Panc1 (cell line): ENCODE measurements at regions not wholly inside any gene's neighbourhood (a gene's known extent, or its start where the extent isn't known, plus 50 kb on each side); places are given as distances from the start of the nearest gene placed in this dataset.

ENCODE experiments used
- POLR2AphosphoS5 ChIP-seq: IDR thresholded peaks from 2 replicates; pipeline ENCODE4 v1.6.1; 2012; ENCODE audit warnings: mild to moderate bottlenecking, low read depth, low read length, moderate library complexity
- REST ChIP-seq, 2 experiments: IDR thresholded peaks; 2 replicates each; pipeline ENCODE4 v1.6.1; 2011 to 2012; ENCODE audit warnings: low read depth in 2 of 2, control low read depth in 1 of 2, low read length in 1 of 2, mild to moderate bottlenecking in 1 of 2, moderate library complexity in 1 of 2; ENCODE audit not compliant: insufficient read depth in 1 of 2
- SIN3A ChIP-seq: IDR thresholded peaks from 2 replicates; pipeline ENCODE4 v1.6.1; 2012; ENCODE audit warnings: low read depth, mild to moderate bottlenecking, low read length, moderate library complexity, borderline replicate concordance; ENCODE audit not compliant: insufficient read depth
- TCF7L2 ChIP-seq: IDR thresholded peaks from 2 replicates; pipeline ENCODE4 v1.6.1; 2011; ENCODE audit warnings: mild to moderate bottlenecking, low read depth, low read length, inconsistent platforms
- TF ChIP-seq, protein P1 (sequence below): fragments of 450-650 bp; IDR thresholded peaks from 2 replicates; pipeline ENCODE4 v1.5.1; 2017; ENCODE audit warnings: mild to moderate bottlenecking

GRCh38 chr7:131000389-131000788, 266.4 kb upstream of the KLF14 start:
- TF ChIP-seq, protein P1, sequence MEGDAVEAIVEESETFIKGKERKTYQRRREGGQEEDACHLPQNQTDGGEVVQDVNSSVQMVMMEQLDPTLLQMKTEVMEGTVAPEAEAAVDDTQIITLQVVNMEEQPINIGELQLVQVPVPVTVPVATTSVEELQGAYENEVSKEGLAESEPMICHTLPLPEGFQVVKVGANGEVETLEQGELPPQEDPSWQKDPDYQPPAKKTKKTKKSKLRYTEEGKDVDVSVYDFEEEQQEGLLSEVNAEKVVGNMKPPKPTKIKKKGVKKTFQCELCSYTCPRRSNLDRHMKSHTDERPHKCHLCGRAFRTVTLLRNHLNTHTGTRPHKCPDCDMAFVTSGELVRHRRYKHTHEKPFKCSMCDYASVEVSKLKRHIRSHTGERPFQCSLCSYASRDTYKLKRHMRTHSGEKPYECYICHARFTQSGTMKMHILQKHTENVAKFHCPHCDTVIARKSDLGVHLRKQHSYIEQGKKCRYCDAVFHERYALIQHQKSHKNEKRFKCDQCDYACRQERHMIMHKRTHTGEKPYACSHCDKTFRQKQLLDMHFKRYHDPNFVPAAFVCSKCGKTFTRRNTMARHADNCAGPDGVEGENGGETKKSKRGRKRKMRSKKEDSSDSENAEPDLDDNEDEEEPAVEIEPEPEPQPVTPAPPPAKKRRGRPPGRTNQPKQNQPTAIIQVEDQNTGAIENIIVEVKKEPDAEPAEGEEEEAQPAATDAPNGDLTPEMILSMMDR, result no peak
- TF ChIP-seq POLR2AphosphoS5, result no peak
- TF ChIP-seq REST (IDR thresholded peaks at IDR 0.05; ENCODE audit: insufficient read depth in 1 of 2, low read depth in 2 of 2, low read length in 1 of 2), result no peak
- TF ChIP-seq SIN3A, result no peak
- no peak for TF ChIP-seq TCF7L2
